Lung (tissue), 9 donors: ENCODE measurements at regions not wholly inside any gene's neighbourhood (a gene's known extent, or its start where the extent isn't known, plus 50 kb on each side); places are given as distances from the start of the nearest gene placed in this dataset.
"Not testable (repeated sequence)": the region's sequence is repeated elsewhere in the genome, so short reads cannot be mapped to it uniquely, and the experiment has no call there.

ENCODE experiments used
- ATAC-seq: fragments of 200-7000 bp; cut with Tn5 transposase; one replicate; pipeline ENCODE4 v1.9.1; 2020; ENCODE audit warnings: moderate number of reproducible peaks; ENCODE audit not compliant: insufficient read depth, low FRiP score
- DNase-seq, 3 donors: peaks; one replicate each; pipeline ENCODE4 v3.0.0-alpha.2; 2013 to 2017
- H3K27ac ChIP-seq, 2 donors: one replicate each; pipeline ENCODE4 v1.5.1; 2013; ENCODE audit warnings: mild to moderate bottlenecking in 2 of 2, moderate library complexity in 2 of 2, control low read depth in 1 of 2, inconsistent platforms in 1 of 2, low read depth in 1 of 2, low read length in 1 of 2
- H3K27me3 ChIP-seq, 3 donors: one replicate each; pipeline ENCODE4 v1.5.1; 2013; ENCODE audit warnings: low read length in 2 of 3; ENCODE audit not compliant: control insufficient read depth in 3 of 3, insufficient read depth in 3 of 3
- H3K36me3 ChIP-seq, 4 donors: one replicate each; pipeline ENCODE4 v1.5.1; 2013; ENCODE audit warnings: low read length in 4 of 4, mild to moderate bottlenecking in 1 of 4, moderate library complexity in 1 of 4; ENCODE audit not compliant: control insufficient read depth in 4 of 4, insufficient read depth in 4 of 4
- H3K4me1 ChIP-seq, 5 donors: one replicate each; pipeline ENCODE4 v1.5.1; 2013; ENCODE audit warnings: low read length in 5 of 5, mild to moderate bottlenecking in 2 of 5, moderate library complexity in 1 of 5; ENCODE audit not compliant: control insufficient read depth in 5 of 5, insufficient read depth in 5 of 5
- H3K4me3 ChIP-seq: one replicate; pipeline ENCODE4 v1.5.1; 2013; ENCODE audit warnings: mild to moderate bottlenecking, control low read depth, moderate library complexity
- H3K9ac ChIP-seq, 2 donors: one replicate each; pipeline ENCODE4 v1.5.1; 2013; ENCODE audit warnings: low read length in 2 of 2, control low read depth in 1 of 2; ENCODE audit not compliant: insufficient read depth in 1 of 2
- H3K9me3 ChIP-seq, 4 donors: one replicate each; pipeline ENCODE4 v1.5.1; 2013; ENCODE audit warnings: low read length in 3 of 4, mild to moderate bottlenecking in 1 of 4, moderate library complexity in 1 of 4; ENCODE audit not compliant: control insufficient read depth in 4 of 4, insufficient read depth in 3 of 4
- WGBS, 2 donors: extraction: QIAGEN DNeasy Blood & Tissue Kit; methylation state at CpG; one replicate each; pipeline ENCODE4 v1.1.7; 2013; 5-methylcytosine and 5-hydroxymethylcytosine counted together
- donor health status: Bipolar disorder and iron deficiency.
- donor health status: healthy.
- donor health status: DM: yes; HTN: yes; CAD: no.

DNA sequence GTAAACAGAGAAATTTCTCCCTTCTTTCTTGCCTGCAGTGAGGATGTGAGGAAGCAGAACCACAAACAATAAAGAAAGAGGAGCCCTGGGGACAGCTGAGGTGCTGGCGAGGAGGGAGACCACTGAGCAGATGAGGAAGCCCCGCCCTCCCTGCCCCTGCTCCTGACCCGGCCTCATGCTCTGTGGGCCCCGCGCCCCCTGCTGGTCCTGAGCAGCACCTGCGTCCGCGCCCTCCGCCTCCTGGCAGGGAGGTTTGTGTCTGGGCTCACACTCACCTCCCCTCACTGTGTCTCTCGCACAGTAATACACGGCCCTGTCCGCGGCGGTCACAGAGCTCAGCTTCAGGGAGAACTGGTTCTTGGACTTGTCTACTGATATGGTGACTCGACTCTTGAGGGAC, 104.4 kb downstream of the OR4M2 start:
- H3K9ac ChIP-seq, H3K4me3 ChIP-seq, H3K27me3 ChIP-seq, H3K4me1 ChIP-seq, ATAC-seq, H3K27ac ChIP-seq, H3K9me3 ChIP-seq, DNase-seq, H3K36me3 ChIP-seq: not testable (repeated sequence)
- WGBS, 2 donors, result 96% methylated on average over 5 of the region's 15 CpGs; no CpG with 5 or more reads in 1 of the 2 donors

GRCh38 chr15:22186846-22187532, 106.7 kb downstream of the OR4M2 start:
- not testable (repeated sequence) for H3K27ac ChIP-seq, DNase-seq, ATAC-seq, H3K4me1 ChIP-seq, H3K4me3 ChIP-seq, H3K36me3 ChIP-seq, H3K9ac ChIP-seq, H3K9me3 ChIP-seq, H3K27me3 ChIP-seq
- WGBS, 2 donors, result 93% methylated on average over 4 of the region's 9 CpGs; no CpG with 5 or more reads in 1 of the 2 donors

- ATAC-seq, DNase-seq, H3K4me3 ChIP-seq, H3K9me3 ChIP-seq, H3K36me3 ChIP-seq, H3K27me3 ChIP-seq, H3K9ac ChIP-seq, H3K27ac ChIP-seq, H3K4me1 ChIP-seq: not testable (repeated sequence)
- 40 to 60% methylated on average over 1 of the region's 3 CpGs for whole genome bisulfite sequencing, 2 donors
These were observed 111.5 kb downstream of the OR4M2 start for GRCh38 chr15:22191818-22192217.

GRCh38 chr15:22194739-22195617, 114.7 kb downstream of the OR4M2 start:
- 38% methylated on average over 1 of the region's 7 CpGs; no CpG with 5 or more reads in 1 of the 2 donors for WGBS, 2 donors
- not testable (repeated sequence) for H3K4me3 ChIP-seq, H3K27ac ChIP-seq, H3K4me1 ChIP-seq, H3K27me3 ChIP-seq, H3K9ac ChIP-seq, H3K9me3 ChIP-seq, ATAC-seq, H3K36me3 ChIP-seq, DNase-seq

GRCh38 chr15:22196423-22196822, 116.1 kb downstream of the OR4M2 start:
- H3K9me3 ChIP-seq, H3K36me3 ChIP-seq, H3K27me3 ChIP-seq, H3K9ac ChIP-seq, H3K4me3 ChIP-seq, DNase-seq, H3K4me1 ChIP-seq, H3K27ac ChIP-seq, ATAC-seq: not testable (repeated sequence)
- no CpG with 5 or more reads among the region's 2 CpGs for WGBS, 2 donors

DNA sequence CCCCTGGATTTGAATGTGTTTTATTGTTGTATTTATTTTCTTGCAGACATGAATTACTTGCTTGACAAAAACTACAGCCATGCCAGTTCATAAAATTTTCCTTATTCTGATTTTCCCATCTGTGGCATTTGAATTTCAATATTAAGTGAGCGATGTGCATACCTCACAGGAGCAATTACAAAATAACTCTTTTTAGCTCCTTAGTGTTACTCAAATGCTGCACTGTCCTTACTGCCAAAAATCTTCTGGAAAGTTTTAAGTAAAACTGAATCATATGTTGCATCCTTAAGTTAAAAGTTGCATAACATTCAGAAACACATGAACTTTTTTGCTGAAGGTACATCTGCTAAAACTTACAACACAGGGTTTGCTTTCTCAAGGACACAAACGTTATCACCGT, 120.1 kb downstream of the OR4M2 start:
- ATAC-seq, H3K36me3 ChIP-seq, H3K27me3 ChIP-seq, DNase-seq, H3K4me3 ChIP-seq, H3K4me1 ChIP-seq, H3K9me3 ChIP-seq, H3K27ac ChIP-seq, H3K9ac ChIP-seq: not testable (repeated sequence)
- whole genome bisulfite sequencing, 2 donors, result 19% methylated on average over 2 of the region's 3 CpGs; no CpG with 5 or more reads in 1 of the 2 donors

GRCh38 chr15:22201993-22202659, 121.8 kb downstream of the OR4M2 start:
- H3K4me3 ChIP-seq, H3K9me3 ChIP-seq, ATAC-seq, H3K27me3 ChIP-seq, H3K9ac ChIP-seq, H3K4me1 ChIP-seq, H3K27ac ChIP-seq, H3K36me3 ChIP-seq, DNase-seq: not testable (repeated sequence)
- no CpG with 5 or more reads among the region's 3 CpGs for WGBS, 2 donors

- not testable (repeated sequence) for H3K9ac ChIP-seq, H3K9me3 ChIP-seq, H3K4me1 ChIP-seq, H3K27me3 ChIP-seq, H3K27ac ChIP-seq, H3K36me3 ChIP-seq, H3K4me3 ChIP-seq, DNase-seq
- ATAC-seq, result peak; percentile 66
- WGBS, 2 donors, result no CpG with 5 or more reads among the region's 5 CpGs
These were observed 122.9 kb downstream of the OR4M2 start for GRCh38 chr15:22203208-22203607.
